Liver (tissue), 8 donors: ENCODE measurements at regions not wholly inside any gene's neighbourhood (a gene's known extent, or its start where the extent isn't known, plus 50 kb on each side); places are given as distances from the start of the nearest gene placed in this dataset.

Experiments
- DNase-seq: peaks from one replicate; pipeline ENCODE4 v3.0.0-alpha.2; 2017; ENCODE audit warnings: low spot score
- H3K27ac ChIP-seq, 2 donors: one replicate each; pipeline ENCODE4 v1.7.0; 2013; ENCODE audit warnings: inconsistent platforms in 2 of 2, low read length in 2 of 2, control low read depth in 1 of 2, low read depth in 1 of 2, mild to moderate bottlenecking in 1 of 2
- H3K27me3 ChIP-seq, 4 donors: one replicate each; pipeline versions ENCODE4 v1.6.1 to v1.7.0; 2013; ENCODE audit warnings: low read length in 3 of 4, inconsistent platforms in 1 of 4, mild to moderate bottlenecking in 1 of 4, moderate library complexity in 1 of 4; ENCODE audit not compliant: control insufficient read depth in 4 of 4, insufficient read depth in 4 of 4
- H3K36me3 ChIP-seq, 4 donors: one replicate each; pipeline versions ENCODE4 v1.6.1 to v1.7.0; 2013; ENCODE audit warnings: low read length in 3 of 4, mild to moderate bottlenecking in 3 of 4, low read depth in 1 of 4, moderate library complexity in 1 of 4; ENCODE audit not compliant: control insufficient read depth in 4 of 4, insufficient read depth in 3 of 4
- H3K4me1 ChIP-seq, 4 donors: one replicate each; pipeline versions ENCODE4 v1.6.1 to v1.7.0; 2013; ENCODE audit warnings: low read length in 3 of 4, mild to moderate bottlenecking in 3 of 4, moderate library complexity in 1 of 4; ENCODE audit not compliant: control insufficient read depth in 4 of 4, insufficient read depth in 4 of 4
- H3K4me3 ChIP-seq, 3 donors: one replicate each; pipeline versions ENCODE4 v1.6.1 to v1.7.0; 2013; ENCODE audit warnings: low read length in 3 of 3, control low read depth in 1 of 3, low read depth in 1 of 3, mild to moderate bottlenecking in 1 of 3
- H3K9ac ChIP-seq, 2 donors: one replicate each; pipeline ENCODE4 v1.7.0; 2013; ENCODE audit warnings: low read length in 2 of 2, mild to moderate bottlenecking in 2 of 2, moderate library complexity in 2 of 2, control low read depth in 1 of 2, low read depth in 1 of 2
- H3K9me3 ChIP-seq, 4 donors: one replicate each; pipeline versions ENCODE4 v1.6.1 to v1.7.0; 2013; ENCODE audit warnings: low read length in 3 of 4; ENCODE audit not compliant: control insufficient read depth in 4 of 4
- ATF3 ChIP-seq: IDR thresholded peaks from 2 replicates; pipeline ENCODE4 v1.6.1; 2016; ENCODE audit warnings: antibody characterized with exemption
- CTCF ChIP-seq: fragments of 150-350 bp; IDR thresholded peaks from 2 replicates; pipeline ENCODE4 v1.5.1; 2017; ENCODE audit warnings: improper control_type of control experiment, low read depth, low read length; ENCODE audit not compliant: missing input control
- EGR1 ChIP-seq, 2 donors: IDR thresholded peaks; 2 replicates each; pipeline ENCODE4 v1.6.1; 2016 to 2018; ENCODE audit warnings: antibody characterized with exemption in 2 of 2, low read depth in 2 of 2
- FOXA1 ChIP-seq: IDR thresholded peaks from 2 replicates; pipeline ENCODE4 v1.6.1; 2016; ENCODE audit warnings: antibody characterized with exemption
- FOXA2 ChIP-seq: IDR thresholded peaks from 2 replicates; pipeline ENCODE4 v1.6.1; 2016; ENCODE audit warnings: antibody characterized with exemption
- GABPA ChIP-seq, 2 donors: IDR thresholded peaks in 1 of 2; conservative IDR thresholded peaks in 1 of 2; 2 replicates each; pipeline ENCODE4 v1.6.1; 2016; ENCODE audit warnings: antibody characterized with exemption in 2 of 2, mild to moderate bottlenecking in 1 of 2, moderate library complexity in 1 of 2
- HNF4A ChIP-seq, 2 donors: conservative IDR thresholded peaks; 2 replicates each; pipeline ENCODE4 v1.6.1; 2016; ENCODE audit warnings: antibody characterized with exemption in 2 of 2, mild to moderate bottlenecking in 2 of 2
- HNF4G ChIP-seq: IDR thresholded peaks from 2 replicates; pipeline ENCODE4 v1.6.1; 2016; ENCODE audit warnings: antibody characterized with exemption
- JUND ChIP-seq, 2 donors: IDR thresholded peaks; 2 replicates each; pipeline ENCODE4 v1.6.1; 2016; ENCODE audit warnings: antibody characterized with exemption in 2 of 2
- MAX ChIP-seq: IDR thresholded peaks from 2 replicates; pipeline ENCODE4 v1.6.1; 2016; ENCODE audit warnings: antibody characterized with exemption
- NR2F2 ChIP-seq: IDR thresholded peaks from 2 replicates; pipeline ENCODE4 v1.6.1; 2016; ENCODE audit warnings: antibody characterized with exemption
- RAD21 ChIP-seq, 2 donors: IDR thresholded peaks; 2 replicates each; pipeline ENCODE4 v1.6.1; 2016; ENCODE audit warnings: antibody characterized with exemption in 2 of 2, mild to moderate bottlenecking in 2 of 2
- REST ChIP-seq: IDR thresholded peaks from 2 replicates; pipeline ENCODE4 v1.6.1; 2016; ENCODE audit warnings: antibody characterized with exemption, mild to moderate bottlenecking
- RXRA ChIP-seq, 2 donors: IDR thresholded peaks; 2 replicates each; pipeline ENCODE4 v1.6.1; 2017 to 2018; ENCODE audit warnings: antibody characterized with exemption in 2 of 2, mild to moderate bottlenecking in 1 of 2
- SP1 ChIP-seq: IDR thresholded peaks from 2 replicates; pipeline ENCODE4 v1.6.1; 2018; ENCODE audit warnings: antibody characterized with exemption, mild to moderate bottlenecking
- TAF1 ChIP-seq: conservative IDR thresholded peaks from 2 replicates; pipeline ENCODE4 v1.6.1; 2016; ENCODE audit warnings: antibody characterized with exemption, mild to moderate bottlenecking
- YY1 ChIP-seq: IDR thresholded peaks from 2 replicates; pipeline ENCODE4 v1.6.1; 2016; ENCODE audit warnings: antibody characterized with exemption, mild to moderate bottlenecking
- ZBTB33 ChIP-seq: IDR thresholded peaks from 2 replicates; pipeline ENCODE4 v1.6.1; 2016; ENCODE audit warnings: antibody characterized with exemption
- WGBS: extraction: QIAGEN DNeasy Blood & Tissue Kit; methylation state at CpG from one replicate; pipeline ENCODE4 v1.1.7; 2013; 5-methylcytosine and 5-hydroxymethylcytosine counted together
- donor health status: healthy.
- donor health status: healthy.
- donor health status: healthy.
- donor health status: healthy.
- donor health status: healthy.

GRCh38 chr13:73497430-73497829 is 438.6 kb downstream of the KLF5 start:
- H3K36me3 ChIP-seq = no peaks in the 10 kb centered on the region
- no peak for DNase-seq
- no peak for TF ChIP-seq YY1
- TF ChIP-seq FOXA2 = no peak
- no peak for TF ChIP-seq TAF1
- TF ChIP-seq RAD21 (IDR thresholded peaks at IDR 0.05) = no peak
- TF ChIP-seq HNF4A (conservative IDR thresholded peaks at IDR 0.05) = no peak
- no peak for TF ChIP-seq FOXA1
- TF ChIP-seq ZBTB33 = no peak
- no peak for TF ChIP-seq ATF3
- no peaks in the 10 kb centered on the region for H3K27me3 ChIP-seq
- H3K4me3 ChIP-seq = no peak overlapping the region
- H3K9ac ChIP-seq = no peak overlapping the region
- H3K9me3 ChIP-seq = no peaks in the 10 kb centered on the region
- WGBS = 90% methylated on average over 5 of the region's 5 CpGs
- no peak overlapping the region for H3K27ac ChIP-seq
- no peaks in the 10 kb centered on the region for H3K4me1 ChIP-seq

- DNase-seq = no peak
- no peaks in the 10 kb centered on the region for H3K36me3 ChIP-seq
- H3K9ac ChIP-seq = no peak overlapping the region
- WGBS = 78% methylated on average over 3 of the region's 3 CpGs
- TF ChIP-seq SP1 (no peak), ZBTB33 (no peak), JUND (IDR thresholded peaks at IDR 0.05) (no peak), FOXA2 (no peak), MAX (no peak), RXRA (IDR thresholded peaks at IDR 0.05) (no peak), NR2F2 (no peak), GABPA (IDR thresholded peaks at IDR 0.05 in 1 of 2, conservative IDR thresholded peaks at IDR 0.05 in 1 of 2) (no peak), RAD21 (IDR thresholded peaks at IDR 0.05) (no peak)
- no peaks in the 10 kb centered on the region for H3K9me3 ChIP-seq
- H3K4me1 ChIP-seq = no peaks in the 10 kb centered on the region
- no peak overlapping the region for H3K4me3 ChIP-seq
- H3K27ac ChIP-seq = no peak overlapping the region
- H3K27me3 ChIP-seq = no peaks in the 10 kb centered on the region
These were observed 437.9 kb downstream of the KLF5 start for GRCh38 chr13:73496711-73497110.

- Histone ChIP-seq H3K36me3 (no peaks in the 10 kb centered on the region), H3K27me3 (no peaks in the 10 kb centered on the region), H3K9ac (no peak overlapping the region), H3K4me3 (no peak overlapping the region), H3K27ac (no peak overlapping the region), H3K9me3 (no peaks in the 10 kb centered on the region), H3K4me1 (no peaks in the 10 kb centered on the region)
- 64% methylated on average over 1 of the region's 1 CpG for WGBS
- no peak for DNase-seq
- TF ChIP-seq CTCF (no peak), MAX (no peak), EGR1 (IDR thresholded peaks at IDR 0.05; ENCODE audit: low read depth in 2 of 2) (no peak), HNF4A (conservative IDR thresholded peaks at IDR 0.05) (no peak), REST (no peak), ATF3 (no peak), SP1 (no peak), FOXA1 (no peak), NR2F2 (no peak), HNF4G (no peak), JUND (IDR thresholded peaks at IDR 0.05) (no peak)
These were observed 434.0 kb downstream of the KLF5 start for GRCh38 chr13:73492811-73493210.
